ENCODE measurements at regions not wholly inside any gene's neighbourhood (a gene's known extent, or its start where the extent isn't known, plus 50 kb on each side); places are given as distances from the start of the nearest gene placed in this dataset.

GRCh38 chr9:109931623-109932022 lies 151.6 kb downstream of the PALM2AKAP2 start:
- peaks cover 18% of the 10 kb centered on the region; the same call in 1 of the 2 replicates for H3K9me1 ChIP-seq (ENCODE audit: insufficient read depth, low read length)
- no peak overlapping the region for H2BK5ac ChIP-seq (ENCODE audit: low read depth, low read length, poor library complexity, severe bottlenecking)
- no peak overlapping the region for H3K18ac ChIP-seq (ENCODE audit: low read depth, low read length)
- H3K79me1 ChIP-seq (ENCODE audit: low read depth in 1 of 2, low read length in 2 of 2): peaks cover 9 to 23% of the 10 kb centered on the region in 2 experiments
- no peak overlapping the region for H3K14ac ChIP-seq (replicated peaks; ENCODE audit: low read depth, low read length)
- DNase-seq: no peak
- ChIA-PET CTCF (no interaction called here), POLR2A (ENCODE audit: unreplicated experiment) (no interaction called here)
- no TSS peak for BruUV-seq (replicated peaks)
- peaks cover 5% of the 10 kb centered on the region for H3K4me1 ChIP-seq (ENCODE audit: control insufficient read depth, insufficient read depth, low read length)
- H2BK20ac ChIP-seq (ENCODE audit: low read depth, low read length): no peak overlapping the region
- H3K9ac ChIP-seq (ENCODE audit: low read depth, low read length): no peak overlapping the region
- peaks cover 11% of the 10 kb centered on the region; the same call in 1 of the 2 replicates for H3K36me3 ChIP-seq (ENCODE audit: control insufficient read depth, insufficient read depth, low read length)
- no peaks in the 10 kb centered on the region for H4K20me1 ChIP-seq (ENCODE audit: insufficient read depth, low read length)
- no peak for ATAC-seq (ENCODE audit: low read depth)
- no peak overlapping the region for H4K8ac ChIP-seq (ENCODE audit: low read depth in 2 of 2, low read length in 2 of 2)
- no peak overlapping the region for H2AK9ac ChIP-seq (replicated peaks; ENCODE audit: low read depth, low read length, poor library complexity)
- no peak overlapping the region for H2BK120ac ChIP-seq (ENCODE audit: low read depth, low read length)
- H4K91ac ChIP-seq (ENCODE audit: insufficient read depth, low read depth, low read length): no peak overlapping the region
- dilution Hi-C loops (cut with HindIII; ENCODE audit: low sequenced_read_pairs, unreplicated experiment): no loop called here
- H3K4me2 ChIP-seq (ENCODE audit: low read depth, low read length): no peak overlapping the region
- intact Hi-C loops (cut with micrococcal nuclease): no loop called here
- H3K23ac ChIP-seq (ENCODE audit: low read depth, low read length): no peak overlapping the region
- no peak overlapping the region for H2AFZ ChIP-seq (replicated peaks; ENCODE audit: low read length, poor library complexity)
- no peak overlapping the region for H3K4me3 ChIP-seq (ENCODE audit: insufficient read depth, low read depth, low read length)
- no peak overlapping the region for H3K27ac ChIP-seq (ENCODE audit: insufficient read depth, low read length)
- WGBS, 2 experiments (ENCODE audit: extremely low coverage in 2 of 2, insufficient read length in 1 of 2): 95% methylated on average over 5 of the region's 7 CpGs; no CpG with 5 or more reads in 1 of the 2 experiments
- in situ Hi-C loops (cut with MboI; ENCODE audit: low sequenced_read_pairs): no loop called here
- H2AK5ac ChIP-seq (ENCODE audit: low read depth, low read length): no peak overlapping the region
- no peak overlapping the region for H4K5ac ChIP-seq (ENCODE audit: low read depth, low read length)
- H3K9me3 ChIP-seq (ENCODE audit: control insufficient read depth, insufficient read depth, low read length): no peaks in the 10 kb centered on the region
- H3K4ac ChIP-seq (ENCODE audit: low read depth, low read length): no peak overlapping the region
- TF ChIP-seq NFE2L2 (IDR thresholded peaks at IDR 0.05; ENCODE audit: low read depth, low read length) (no peak), RCOR1 (IDR thresholded peaks at IDR 0.05; ENCODE audit: insufficient replicate concordance, low read length) (no peak), MXI1 (IDR thresholded peaks at IDR 0.05; ENCODE audit: borderline replicate concordance, low read depth, low read length) (no peak), ELK1 (IDR thresholded peaks at IDR 0.05; ENCODE audit: borderline replicate concordance, low read depth, low read length) (no peak), MAFK (IDR thresholded peaks at IDR 0.05; ENCODE audit: low read depth, low read length) (no peak), SMC3 (IDR thresholded peaks at IDR 0.05; ENCODE audit: low read depth, low read length) (no peak), BHLHE40 (IDR thresholded peaks at IDR 0.05; ENCODE audit: low read depth, low read length) (no peak), MAZ (IDR thresholded peaks at IDR 0.05; ENCODE audit: borderline replicate concordance, low read depth, low read length) (no peak), RAD21 (IDR thresholded peaks at IDR 0.05; ENCODE audit: low read length) (no peak), FOS (IDR thresholded peaks at IDR 0.05; ENCODE audit: low read depth, low read length) (no peak), RFX5 (IDR thresholded peaks at IDR 0.05; ENCODE audit: low read depth, low read length) (no peak), CTCF (conservative IDR thresholded peaks at IDR 0.05; ENCODE audit: low read depth, low read length) (no peak), USF2 (IDR thresholded peaks at IDR 0.05; ENCODE audit: low read depth, low read length) (no peak), POLR2A (IDR thresholded peaks at IDR 0.05; ENCODE audit: low read depth, low read length) (no peak), CEBPB (IDR thresholded peaks at IDR 0.05; ENCODE audit: low read depth, low read length) (no peak), CHD1 (IDR thresholded peaks at IDR 0.05; ENCODE audit: low read depth, low read length) (no peak)
- H3K56ac ChIP-seq (ENCODE audit: extremely low read depth, insufficient read depth, low read length): no peak overlapping the region
- H2BK15ac ChIP-seq (ENCODE audit: low read depth, low read length): no peak overlapping the region
- H3K27me3 ChIP-seq (ENCODE audit: control insufficient read depth, insufficient read depth, low read length): no peaks in the 10 kb centered on the region

All from IMR-90 (cell line).